Activated CD8-positive, alpha-beta memory T cell treated with anti-CD3 and anti-CD28 coated beads, Interleukin-2, amount 10 ng/mL, durations not matched to agents 7 days and 5 days (primary cell): ENCODE measurements at regions not wholly inside any gene's neighbourhood (a gene's known extent, or its start where the extent isn't known, plus 50 kb on each side); places are given as distances from the start of the nearest gene placed in this dataset.

Source experiments
- ATAC-seq: fragments of 150-1000 bp; cut with Tn5 transposase; one replicate; pipeline ENCODE4 v1.10.0; 2021; ENCODE audit warnings: moderate library complexity
- CTCF ChIA-PET: fragments of 350-600 bp; sonication (Branson Sonifier 250); formaldehyde crosslinking; loops from one replicate; lab custom pipeline; 2021; ENCODE audit warnings: antibody characterized with exemption; lab: Charles Lee
- DNase-seq: peaks from one replicate; pipeline ENCODE4 v3.0.0-alpha.2; 2020
- H3K27ac Mint-ChIP-seq: one replicate; pipeline ENCODE4 v1.8.0; 2021; ENCODE audit warnings: mild to moderate bottlenecking, mixed read lengths
- H3K27me3 Mint-ChIP-seq: one replicate; pipeline ENCODE4 v1.8.0; 2021; ENCODE audit warnings: mixed read lengths
- H3K36me3 Mint-ChIP-seq: one replicate; pipeline ENCODE4 v1.8.0; 2021; ENCODE audit warnings: mild to moderate bottlenecking, mixed read lengths
- H3K4me1 Mint-ChIP-seq: one replicate; pipeline ENCODE4 v1.8.0; 2021; ENCODE audit warnings: mixed read lengths
- H3K4me3 Mint-ChIP-seq: one replicate; pipeline ENCODE4 v1.8.0; 2021; ENCODE audit warnings: mild to moderate bottlenecking, moderate library complexity, mixed read lengths
- H3K9me3 Mint-ChIP-seq: one replicate; pipeline ENCODE4 v1.8.0; 2022; ENCODE audit warnings: low read depth, mixed read lengths

DNA sequence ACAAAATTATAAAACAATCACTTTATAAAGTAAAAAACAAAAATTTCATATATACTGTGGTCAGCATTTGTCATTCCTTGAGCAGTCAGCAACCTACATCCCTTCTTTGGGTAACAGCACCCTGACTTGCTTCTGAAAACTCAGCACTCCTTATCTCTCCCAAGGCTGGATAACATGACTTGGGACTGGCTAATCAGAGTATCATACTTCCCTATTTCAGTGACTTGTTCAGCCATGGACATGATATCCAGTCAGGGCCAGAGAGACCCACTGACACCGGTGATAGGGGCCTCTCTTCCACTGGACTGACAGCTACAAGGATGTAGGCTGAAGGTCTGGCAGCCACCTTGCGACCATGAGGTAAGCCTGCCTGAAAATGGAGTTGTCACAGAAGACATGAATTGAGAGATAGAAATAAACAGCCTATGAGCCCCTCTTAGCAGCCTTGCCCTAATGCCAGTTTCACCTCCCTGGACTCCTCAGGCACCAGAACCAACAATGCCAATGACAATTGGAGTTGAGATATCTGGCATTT is 84.4 kb upstream of the NEBL start:
- no peak overlapping the region for H3K27ac Mint-ChIP-seq

DNA sequence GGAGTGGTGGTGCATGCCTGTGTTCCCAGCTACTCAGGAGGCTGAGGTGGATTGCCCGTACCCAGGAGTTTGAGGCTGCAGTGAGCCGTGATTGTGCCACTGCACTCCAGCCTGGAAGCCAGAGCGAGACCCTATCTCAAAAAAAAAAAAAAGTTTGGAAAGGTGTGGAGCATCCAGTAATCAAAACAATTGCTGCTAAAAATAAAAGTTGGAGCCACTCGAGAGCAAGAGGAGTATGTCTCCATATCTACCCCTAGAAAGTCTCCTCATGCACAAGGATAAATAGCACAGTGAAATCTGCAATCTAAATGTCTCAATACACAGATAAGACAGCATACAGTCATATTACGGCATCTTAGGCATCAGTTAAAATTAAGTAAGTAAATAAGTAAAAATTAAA is 81.5 kb upstream of the NEBL start:
- Mint-ChIP-seq H3K4me3 (no peak overlapping the region), H3K27ac (no peak overlapping the region), H3K9me3 (no peaks in the 10 kb centered on the region), H3K36me3 (no peaks in the 10 kb centered on the region), H3K27me3 (no peaks in the 10 kb centered on the region), H3K4me1 (no peaks in the 10 kb centered on the region)
- CTCF ChIA-PET = no interaction called here
- ATAC-seq (no peak), DNase-seq (no peak)

More for the DNA sequence above, 84.4 kb upstream of the NEBL start:
- Mint-ChIP-seq H3K36me3 (no peaks in the 10 kb centered on the region), H3K9me3 (no peaks in the 10 kb centered on the region), H3K27me3 (no peaks in the 10 kb centered on the region), H3K4me1 (no peaks in the 10 kb centered on the region), H3K4me3 (no peak overlapping the region)
- DNase-seq = no peak
- no peak for ATAC-seq
- CTCF ChIA-PET = no interaction called here

DNA sequence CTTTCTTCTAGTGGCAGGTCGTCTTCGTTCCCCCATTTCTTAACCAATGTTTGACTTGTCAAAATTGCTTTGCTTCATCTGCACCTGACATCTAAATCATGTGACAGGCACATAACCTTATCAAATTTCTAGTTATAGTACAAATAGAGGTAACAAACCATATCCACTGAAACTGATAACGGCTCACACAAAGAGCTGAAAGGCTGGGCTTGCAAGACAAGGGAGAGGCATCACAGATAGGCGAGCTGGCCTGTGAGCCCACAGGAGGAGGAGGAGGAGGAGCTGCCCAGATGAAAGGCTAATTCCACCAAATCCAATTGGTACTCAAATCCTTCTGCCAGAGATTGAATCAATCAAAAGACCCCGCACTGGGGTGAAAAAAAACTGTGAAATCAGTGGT is 80.2 kb upstream of the NEBL start:
- no peak overlapping the region for H3K4me3 Mint-ChIP-seq
- H3K36me3 Mint-ChIP-seq = no peaks in the 10 kb centered on the region
- H3K9me3 Mint-ChIP-seq = no peaks in the 10 kb centered on the region
- DNase-seq = no peak
- CTCF ChIA-PET = no interaction called here
- no peaks in the 10 kb centered on the region for H3K27me3 Mint-ChIP-seq
- H3K4me1 Mint-ChIP-seq = no peaks in the 10 kb centered on the region
- no peak overlapping the region for H3K27ac Mint-ChIP-seq
- ATAC-seq = no peak

GRCh38 chr10:20976891-20977290 is 79.8 kb upstream of the NEBL start:
- Mint-ChIP-seq H3K4me3 (no peak overlapping the region), H3K9me3 (no peaks in the 10 kb centered on the region), H3K4me1 (no peaks in the 10 kb centered on the region), H3K27me3 (no peaks in the 10 kb centered on the region), H3K27ac (no peak overlapping the region), H3K36me3 (no peaks in the 10 kb centered on the region)
- CTCF ChIA-PET = no interaction called here
- no peak for ATAC-seq
- DNase-seq = no peak

- H3K27ac Mint-ChIP-seq = no peak overlapping the region
- no peaks in the 10 kb centered on the region for H3K27me3 Mint-ChIP-seq
- H3K9me3 Mint-ChIP-seq = no peaks in the 10 kb centered on the region
- CTCF ChIA-PET = no interaction called here
- no peaks in the 10 kb centered on the region for H3K36me3 Mint-ChIP-seq
- DNase-seq (no peak), ATAC-seq (no peak)
- no peak overlapping the region for H3K4me3 Mint-ChIP-seq
- no peaks in the 10 kb centered on the region for H3K4me1 Mint-ChIP-seq
These were observed 79.3 kb upstream of the NEBL start for GRCh38 chr10:20976390-20976789.

DNA sequence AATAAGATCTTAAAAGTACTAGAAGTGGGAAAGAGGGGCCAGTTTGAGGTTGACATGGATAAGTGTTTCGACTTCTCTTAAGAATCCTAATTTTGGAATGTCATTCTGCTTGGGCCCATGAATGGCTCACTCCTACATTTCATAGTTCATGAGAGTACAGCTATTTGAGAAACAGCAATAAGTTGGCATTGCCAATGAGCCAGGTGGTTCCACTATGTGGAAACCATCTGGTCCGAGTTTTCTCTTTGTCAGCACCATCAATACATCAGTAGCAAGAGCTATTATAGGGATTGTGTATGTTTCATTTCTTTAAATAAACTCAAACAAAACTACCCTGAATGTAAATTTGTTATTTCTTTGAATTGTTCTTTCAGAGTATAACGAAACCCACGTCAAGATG is 78.1 kb upstream of the NEBL start:
- Mint-ChIP-seq H3K36me3 (no peaks in the 10 kb centered on the region), H3K4me3 (no peak overlapping the region), H3K4me1 (no peaks in the 10 kb centered on the region), H3K27ac (no peak overlapping the region), H3K27me3 (no peaks in the 10 kb centered on the region), H3K9me3 (no peaks in the 10 kb centered on the region)
- ATAC-seq (no peak), DNase-seq (no peak)
- CTCF ChIA-PET = no interaction called here

DNA sequence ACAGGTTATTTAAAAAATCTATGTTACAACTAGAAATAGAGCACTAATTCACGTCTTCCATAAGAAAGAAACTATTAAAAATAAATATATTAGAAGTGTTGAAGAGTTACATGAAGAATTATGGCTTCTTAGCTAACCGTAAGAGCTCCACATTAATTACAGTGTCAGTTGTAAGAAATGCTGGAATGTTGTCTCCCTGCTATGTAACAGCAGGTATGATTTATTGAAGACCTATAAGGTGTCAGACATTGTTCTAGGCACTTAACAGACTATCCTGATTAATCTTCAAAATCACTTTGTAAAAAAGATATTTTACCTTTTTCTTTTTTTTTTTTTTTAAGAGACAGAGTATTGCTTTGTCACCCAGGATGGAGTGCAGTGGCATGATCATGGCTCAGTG is 75.8 kb upstream of the NEBL start:
- Mint-ChIP-seq H3K27ac (no peak overlapping the region), H3K4me1 (no peaks in the 10 kb centered on the region), H3K4me3 (no peak overlapping the region)

GRCh38 chr10:20971901-20972300 is 74.8 kb upstream of the NEBL start:
- ATAC-seq = no peak

More for the DNA sequence above, 75.8 kb upstream of the NEBL start:
- DNase-seq = no peak
- no peak for ATAC-seq
- no peaks in the 10 kb centered on the region for H3K27me3 Mint-ChIP-seq
- CTCF ChIA-PET = no interaction called here
- H3K9me3 Mint-ChIP-seq = no peaks in the 10 kb centered on the region
- no peaks in the 10 kb centered on the region for H3K36me3 Mint-ChIP-seq

DNA sequence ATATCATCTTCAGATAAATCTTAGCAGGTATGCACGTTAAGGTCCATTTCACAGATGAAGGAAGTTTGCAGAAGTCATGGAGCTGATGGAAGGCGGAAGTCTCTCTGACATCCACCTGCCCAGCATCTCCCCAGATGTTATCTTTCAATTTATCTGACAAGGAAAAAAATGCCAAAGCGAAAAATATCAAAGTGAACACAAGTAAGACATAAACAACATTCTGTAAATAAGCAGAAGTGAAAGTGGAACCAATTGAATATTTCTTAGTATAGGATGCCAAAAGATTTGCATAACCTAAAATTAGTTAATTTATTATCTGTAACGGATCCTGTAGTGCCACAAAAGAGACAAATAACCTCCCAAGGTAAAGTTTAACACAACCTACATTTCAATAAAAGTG is 73.6 kb upstream of the NEBL start:
- ATAC-seq (no peak), DNase-seq (no peak)
- Mint-ChIP-seq H3K27ac (no peak overlapping the region), H3K4me3 (no peak overlapping the region), H3K9me3 (no peaks in the 10 kb centered on the region), H3K27me3 (no peaks in the 10 kb centered on the region), H3K36me3 (no peaks in the 10 kb centered on the region), H3K4me1 (no peaks in the 10 kb centered on the region)
- CTCF ChIA-PET = no interaction called here

More at GRCh38 chr10:20971901-20972300, 74.8 kb upstream of the NEBL start:
- Mint-ChIP-seq H3K36me3 (no peaks in the 10 kb centered on the region), H3K4me1 (no peaks in the 10 kb centered on the region), H3K9me3 (no peaks in the 10 kb centered on the region), H3K4me3 (no peak overlapping the region), H3K27me3 (no peaks in the 10 kb centered on the region), H3K27ac (no peak overlapping the region)
- no peak for DNase-seq
- CTCF ChIA-PET = no interaction called here

DNA sequence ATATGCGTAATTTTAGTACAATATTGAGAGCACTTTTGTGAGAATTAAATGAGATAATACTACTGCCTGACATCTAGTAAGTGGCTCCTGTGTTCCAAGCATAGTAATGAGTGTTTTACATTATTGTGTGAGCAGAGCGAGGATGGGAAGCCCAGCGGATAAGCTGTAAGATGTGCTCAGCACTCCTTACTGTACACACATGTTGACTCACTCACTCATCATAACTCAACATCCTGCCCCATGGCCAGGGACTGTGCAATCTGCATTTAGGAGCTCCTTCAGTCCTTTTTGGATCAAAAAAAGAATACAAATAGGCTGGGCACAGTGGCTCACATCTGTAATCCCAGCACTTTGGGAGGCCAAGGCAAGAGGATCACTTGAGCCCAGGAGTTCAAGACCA is 72.9 kb upstream of the NEBL start:
- CTCF ChIA-PET = no interaction called here
- Mint-ChIP-seq H3K27ac (no peak overlapping the region), H3K4me3 (no peak overlapping the region), H3K4me1 (no peaks in the 10 kb centered on the region), H3K27me3 (no peaks in the 10 kb centered on the region), H3K9me3 (peaks cover 3% of the 10 kb centered on the region), H3K36me3 (no peaks in the 10 kb centered on the region)
- DNase-seq = no peak
- no peak for ATAC-seq

GRCh38 chr10:20966426-20966825 is 69.3 kb upstream of the NEBL start:
- DNase-seq (no peak), ATAC-seq (no peak)
- Mint-ChIP-seq H3K9me3 (peaks cover 4% of the 10 kb centered on the region), H3K4me3 (no peak overlapping the region), H3K27ac (no peak overlapping the region), H3K4me1 (no peaks in the 10 kb centered on the region), H3K27me3 (no peaks in the 10 kb centered on the region), H3K36me3 (no peaks in the 10 kb centered on the region)
- CTCF ChIA-PET = no interaction called here

DNA sequence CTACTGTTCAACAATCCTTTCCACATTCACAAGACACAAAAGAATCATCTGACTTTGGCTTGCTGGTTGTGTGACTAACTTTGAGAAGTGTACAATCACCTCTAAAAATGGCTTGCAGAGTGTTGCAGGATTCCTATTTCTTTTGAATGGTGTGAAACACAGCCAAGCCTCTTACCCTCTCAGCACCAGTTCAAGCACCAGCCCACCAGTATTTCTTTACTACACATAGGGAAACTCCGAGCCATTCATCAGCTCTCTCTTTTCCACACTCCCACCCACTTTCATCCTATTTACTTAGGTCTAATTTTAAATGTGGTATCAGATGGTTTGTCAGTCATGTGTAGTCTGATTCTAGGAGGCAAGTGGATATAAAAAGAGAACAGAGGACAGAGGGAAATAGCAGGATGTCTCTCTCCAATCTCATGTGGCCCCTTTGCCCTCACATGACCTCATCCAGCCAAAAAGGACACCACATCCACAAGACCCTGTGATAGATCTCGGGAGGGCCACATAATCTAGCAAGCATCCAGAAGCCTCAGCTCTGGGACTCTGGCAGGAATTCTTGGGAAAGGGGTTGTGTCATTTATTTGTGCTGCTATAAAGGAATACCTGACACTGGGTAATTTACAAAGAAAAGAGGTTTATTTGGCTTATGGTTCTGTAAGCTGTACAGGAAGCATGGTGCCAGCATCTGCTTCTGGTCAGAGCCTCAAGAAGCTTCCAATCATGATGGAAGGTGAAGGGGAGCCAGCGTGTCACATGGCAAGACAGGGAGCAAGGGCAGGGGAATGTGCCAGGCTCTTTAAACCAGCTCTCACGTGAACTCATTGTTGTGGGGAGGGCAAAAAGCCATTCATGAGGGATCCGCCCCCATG is 66.8 kb upstream of the NEBL start:
- Mint-ChIP-seq H3K4me3 (no peak overlapping the region), H3K9me3 (peaks cover 4% of the 10 kb centered on the region), H3K4me1 (no peaks in the 10 kb centered on the region), H3K27ac (no peak overlapping the region), H3K36me3 (no peaks in the 10 kb centered on the region), H3K27me3 (no peaks in the 10 kb centered on the region)
- ATAC-seq (no peak), DNase-seq (no peak)
- CTCF ChIA-PET = no interaction called here

GRCh38 chr10:20963056-20963455 is 65.9 kb upstream of the NEBL start:
- CTCF ChIA-PET = no interaction called here
- no peak overlapping the region for H3K27ac Mint-ChIP-seq
- DNase-seq (no peak), ATAC-seq (no peak)
- peaks cover 4% of the 10 kb centered on the region for H3K9me3 Mint-ChIP-seq
- no peaks in the 10 kb centered on the region for H3K27me3 Mint-ChIP-seq
- no peak overlapping the region for H3K4me3 Mint-ChIP-seq
- no peaks in the 10 kb centered on the region for H3K4me1 Mint-ChIP-seq
- no peaks in the 10 kb centered on the region for H3K36me3 Mint-ChIP-seq

DNA sequence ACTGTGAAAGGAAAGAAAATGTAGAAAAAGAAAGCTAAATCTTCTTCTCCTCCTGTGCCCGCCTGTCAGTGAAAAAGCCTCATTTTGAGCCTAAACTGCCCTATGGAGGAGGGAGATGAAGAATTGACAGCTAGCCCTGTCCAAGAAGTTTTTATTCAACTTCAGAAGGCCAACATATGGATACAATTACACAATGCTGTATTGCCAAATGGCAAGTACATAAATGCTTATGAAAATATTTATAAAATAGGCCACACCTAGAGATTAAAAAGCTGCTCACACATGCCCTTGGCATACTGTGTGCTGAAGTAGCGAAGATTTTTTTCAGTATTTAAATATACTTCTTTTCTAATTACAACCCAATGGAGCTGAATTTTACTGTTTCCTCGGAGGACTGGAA is 65.1 kb upstream of the NEBL start:
- ATAC-seq (no peak), DNase-seq (no peak)
- H3K4me3 Mint-ChIP-seq = no peak overlapping the region
- H3K9me3 Mint-ChIP-seq = peaks cover 4% of the 10 kb centered on the region
- H3K27ac Mint-ChIP-seq = no peak overlapping the region
- CTCF ChIA-PET = no interaction called here
- no peaks in the 10 kb centered on the region for H3K4me1 Mint-ChIP-seq
- no peaks in the 10 kb centered on the region for H3K36me3 Mint-ChIP-seq
- no peaks in the 10 kb centered on the region for H3K27me3 Mint-ChIP-seq
